PC-9 (cell line): ENCODE measurements at regions not wholly inside any gene's neighbourhood (a gene's known extent, or its start where the extent isn't known, plus 50 kb on each side); places are given as distances from the start of the nearest gene placed in this dataset.

ENCODE experiments used
- CTCF ChIP-seq: fragments of 200-600 bp; sonication (generic); conservative IDR thresholded peaks from 2 replicates; pipeline ENCODE4 v1.6.1; 2017; ENCODE audit warnings: mixed run types, antibody characterized with exemption, mild to moderate bottlenecking, moderate library complexity
- EZH2 ChIP-seq: fragments of 200-600 bp; sonication (generic); IDR thresholded peaks from 2 replicates; pipeline ENCODE4 v1.8.0; 2017; ENCODE audit warnings: antibody characterized with exemption, low read depth

- no peak for TF ChIP-seq CTCF
- no peak for TF ChIP-seq EZH2
Measured at GRCh38 chr2:8118940-8119781, 562.7 kb upstream of the ID2 start.
